Heart left ventricle (tissue), 13 donors: ENCODE measurements at regions not wholly inside any gene's neighbourhood (a gene's known extent, or its start where the extent isn't known, plus 50 kb on each side); places are given as distances from the start of the nearest gene placed in this dataset.

Experiments used
- CTCF ChIP-seq, 12 donors: fragments of 200-600 bp; sonication (generic) in 4 of 12; IDR thresholded peaks; one replicate each; pipeline versions ENCODE4 v1.5.0 to v1.8.0; 2018 to 2022; ENCODE audit warnings: antibody characterized with exemption in 12 of 12, mild to moderate bottlenecking in 5 of 12
- POLR2A ChIP-seq, 2 donors: fragments of 450-650 bp; IDR thresholded peaks; one replicate each; pipeline ENCODE4 v1.6.1; 2017; ENCODE audit warnings: antibody characterized with exemption in 2 of 2, mild to moderate bottlenecking in 2 of 2, moderate library complexity in 2 of 2
- donor health status: ischemic (EF 13 %, LVEDD 7.1; RV severe dilation, severe dysfunction).
- donor health status: DM: no; HTN: yes; CAD: no.
- donor health status: DM: no; HTN: no; CAD: no.
- donor health status: ischemic (EF 25% LVEDD 6.9; RV normal size, moderate dysfunction).
- donor health status: ischemic (EF 25% LVEDD 5.7; RV mildly dilated, moderate dysfunction).
- donor health status: ischemic (EF 35%, LVEDD 5.7; RV mildly dilated, moderate dysfunction).
- donor health status: nonischemic (EF 11% LVEDD 7.7; RV severe dilation, severe dysfunction).
- donor health status: DM: yes; HTN: yes; CAD: no.
- donor health status: PGD.
- donor health status: ischemic (EF 29% LVEDD 5.4; RV normal size, mild dysfunction).
- donor health status: nonischemic (EF 23%, LVEDD 6.1; RV moderate dilation, normal function).

GRCh38 chr13:90428522-90429210, 918.8 kb upstream of the MIR17HG start:
- TF ChIP-seq POLR2A (IDR thresholded peaks at IDR 0.05): no peak
- TF ChIP-seq CTCF (IDR thresholded peaks at IDR 0.05): no peak
